ENCODE measurements at regions not wholly inside any gene's neighbourhood (a gene's known extent, or its start where the extent isn't known, plus 50 kb on each side); places are given as distances from the start of the nearest gene placed in this dataset.

- no peak for TF ChIP-seq EZH2 (IDR thresholded peaks at IDR 0.05; ENCODE audit: low read length, missing control alignments)
- TF ChIP-seq, protein P1, sequence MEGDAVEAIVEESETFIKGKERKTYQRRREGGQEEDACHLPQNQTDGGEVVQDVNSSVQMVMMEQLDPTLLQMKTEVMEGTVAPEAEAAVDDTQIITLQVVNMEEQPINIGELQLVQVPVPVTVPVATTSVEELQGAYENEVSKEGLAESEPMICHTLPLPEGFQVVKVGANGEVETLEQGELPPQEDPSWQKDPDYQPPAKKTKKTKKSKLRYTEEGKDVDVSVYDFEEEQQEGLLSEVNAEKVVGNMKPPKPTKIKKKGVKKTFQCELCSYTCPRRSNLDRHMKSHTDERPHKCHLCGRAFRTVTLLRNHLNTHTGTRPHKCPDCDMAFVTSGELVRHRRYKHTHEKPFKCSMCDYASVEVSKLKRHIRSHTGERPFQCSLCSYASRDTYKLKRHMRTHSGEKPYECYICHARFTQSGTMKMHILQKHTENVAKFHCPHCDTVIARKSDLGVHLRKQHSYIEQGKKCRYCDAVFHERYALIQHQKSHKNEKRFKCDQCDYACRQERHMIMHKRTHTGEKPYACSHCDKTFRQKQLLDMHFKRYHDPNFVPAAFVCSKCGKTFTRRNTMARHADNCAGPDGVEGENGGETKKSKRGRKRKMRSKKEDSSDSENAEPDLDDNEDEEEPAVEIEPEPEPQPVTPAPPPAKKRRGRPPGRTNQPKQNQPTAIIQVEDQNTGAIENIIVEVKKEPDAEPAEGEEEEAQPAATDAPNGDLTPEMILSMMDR (conservative IDR thresholded peaks at IDR 0.05 in 1 of 2, IDR thresholded peaks at IDR 0.05 in 1 of 2; ENCODE audit: low read depth in 1 of 2, low read length in 2 of 2): no peak
These were observed 85.1 kb downstream of the KLF6 start for GRCh38 chr10:3699916-3700315.
